ENCODE measurements at regions not wholly inside any gene's neighbourhood (a gene's known extent, or its start where the extent isn't known, plus 50 kb on each side); places are given as distances from the start of the nearest gene placed in this dataset.

- no peak for TF ChIP-seq CTCF (conservative IDR thresholded peaks at IDR 0.05; ENCODE audit: low read depth, low read length)
- no peak for TF ChIP-seq EZH2 (IDR thresholded peaks at IDR 0.05; ENCODE audit: low read length, unreplicated experiment)
- no peak for TF ChIP-seq EZH2phosphoT487 (IDR thresholded peaks at IDR 0.05; ENCODE audit: borderline replicate concordance, low read length)
Observed at GRCh38 chr11:97409141-97409540, 1019.3 kb downstream of the JRKL start.
